ENCODE measurements at regions not wholly inside any gene's neighbourhood (a gene's known extent, or its start where the extent isn't known, plus 50 kb on each side); places are given as distances from the start of the nearest gene placed in this dataset.

- no peak for DNase-seq
These were observed 136.5 kb upstream of the GJB5 start for GRCh38 chr1:34618381-34618780.

DNA sequence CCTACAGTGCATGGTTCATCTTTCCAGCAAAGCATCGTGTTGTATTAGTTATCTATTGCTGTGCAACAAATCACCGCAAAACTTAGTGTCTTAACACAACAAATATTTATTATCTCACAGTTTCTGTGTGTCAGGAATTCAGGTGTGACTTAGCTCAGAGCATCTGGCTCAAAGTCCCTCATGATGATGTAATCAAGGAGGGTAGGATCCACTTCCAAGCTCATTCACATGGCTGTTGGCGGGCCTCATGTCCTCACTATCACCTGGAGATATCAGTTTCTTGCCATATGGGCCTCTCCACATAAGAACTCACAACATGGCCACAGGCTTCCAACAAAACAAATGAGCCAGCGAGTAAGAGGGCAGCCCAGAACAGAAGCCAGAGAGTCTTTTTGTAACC is 135.6 kb upstream of the GJB5 start:
- no peak for DNase-seq

DNA sequence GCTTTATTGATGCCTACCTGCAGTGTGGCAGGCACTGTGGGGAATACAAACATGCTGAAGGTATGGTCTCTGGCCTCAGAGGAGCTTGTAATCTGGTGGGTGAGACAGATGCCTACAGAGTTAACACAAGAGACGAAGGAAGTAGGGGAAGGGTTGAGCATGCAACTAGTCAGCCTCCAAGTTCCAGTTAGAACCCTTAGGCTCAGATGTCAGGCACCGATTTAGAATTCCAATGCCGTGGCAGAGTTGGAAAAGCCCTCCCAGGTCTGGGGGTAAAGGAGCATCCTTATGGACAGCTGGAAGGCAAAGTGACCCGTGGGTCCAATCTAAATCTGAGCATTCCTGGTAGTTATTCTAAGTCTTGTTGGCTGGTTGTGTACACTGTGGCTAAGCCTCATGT is 132.9 kb upstream of the GJB5 start:
- no peak for DNase-seq

- no peak for DNase-seq
These were observed 129.3 kb upstream of the GJB5 start for GRCh38 chr1:34625521-34626015.

DNA sequence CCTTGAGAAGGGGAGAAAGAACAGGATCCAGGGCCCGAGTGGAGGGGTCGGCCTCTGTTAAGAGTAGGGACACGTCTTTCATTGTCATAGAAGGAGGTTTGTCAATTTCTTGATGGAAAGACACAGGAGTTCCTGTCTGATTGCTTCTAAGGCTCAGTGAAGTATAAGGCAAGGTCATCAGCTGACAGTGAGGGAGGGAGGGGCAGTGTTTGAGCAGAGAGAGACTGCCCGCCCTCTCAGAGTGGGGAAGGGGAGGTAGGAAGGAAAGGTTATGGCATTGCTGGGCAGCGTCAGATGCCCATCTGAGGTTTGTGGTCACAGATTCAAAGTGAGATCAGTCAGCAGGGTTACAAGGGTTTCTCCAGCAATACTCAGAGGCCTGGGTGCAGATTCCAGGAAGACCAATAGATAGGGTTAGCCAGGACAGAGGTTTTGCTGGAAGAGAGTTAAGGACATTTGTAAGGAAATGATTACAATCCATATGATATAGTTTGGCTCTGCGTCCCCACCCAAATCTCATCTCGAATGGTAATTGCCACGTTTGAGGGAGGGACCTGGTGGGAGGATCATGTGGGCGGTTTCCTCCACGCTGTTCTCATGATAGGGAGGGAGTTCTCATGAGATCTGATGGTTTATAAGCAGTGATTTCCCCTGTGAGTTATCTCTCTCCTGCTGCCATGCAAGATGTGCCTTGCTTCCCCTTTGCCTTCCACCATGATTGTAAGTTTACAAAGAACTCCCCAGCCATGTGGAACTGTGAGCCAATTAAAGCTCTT is 127.2 kb upstream of the GJB5 start:
- DNase-seq: no peak

- DNase-seq: no peak
These were observed 123.7 kb upstream of the GJB5 start for GRCh38 chr1:34631126-34631525.

DNA sequence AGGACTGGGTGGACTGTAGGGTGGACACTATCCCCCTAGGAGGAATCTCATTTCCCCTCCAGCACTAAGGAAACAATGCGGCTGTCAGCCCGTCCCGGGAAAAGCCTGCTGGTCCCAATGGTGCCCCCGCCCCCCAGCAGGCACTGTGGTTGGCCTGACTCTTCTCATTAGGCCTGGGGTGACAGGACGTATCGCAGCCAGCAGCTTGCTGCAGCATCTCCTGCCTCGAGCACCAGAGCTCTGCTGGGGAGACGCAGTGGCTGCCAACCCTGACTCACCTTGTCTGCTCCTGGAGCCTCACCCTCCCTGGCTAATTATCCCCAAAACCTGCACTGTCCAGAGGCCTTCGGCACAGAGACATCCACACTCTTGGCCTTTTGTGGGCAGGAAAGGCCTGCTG is 115.1 kb upstream of the GJB5 start:
- no peak for DNase-seq

DNA sequence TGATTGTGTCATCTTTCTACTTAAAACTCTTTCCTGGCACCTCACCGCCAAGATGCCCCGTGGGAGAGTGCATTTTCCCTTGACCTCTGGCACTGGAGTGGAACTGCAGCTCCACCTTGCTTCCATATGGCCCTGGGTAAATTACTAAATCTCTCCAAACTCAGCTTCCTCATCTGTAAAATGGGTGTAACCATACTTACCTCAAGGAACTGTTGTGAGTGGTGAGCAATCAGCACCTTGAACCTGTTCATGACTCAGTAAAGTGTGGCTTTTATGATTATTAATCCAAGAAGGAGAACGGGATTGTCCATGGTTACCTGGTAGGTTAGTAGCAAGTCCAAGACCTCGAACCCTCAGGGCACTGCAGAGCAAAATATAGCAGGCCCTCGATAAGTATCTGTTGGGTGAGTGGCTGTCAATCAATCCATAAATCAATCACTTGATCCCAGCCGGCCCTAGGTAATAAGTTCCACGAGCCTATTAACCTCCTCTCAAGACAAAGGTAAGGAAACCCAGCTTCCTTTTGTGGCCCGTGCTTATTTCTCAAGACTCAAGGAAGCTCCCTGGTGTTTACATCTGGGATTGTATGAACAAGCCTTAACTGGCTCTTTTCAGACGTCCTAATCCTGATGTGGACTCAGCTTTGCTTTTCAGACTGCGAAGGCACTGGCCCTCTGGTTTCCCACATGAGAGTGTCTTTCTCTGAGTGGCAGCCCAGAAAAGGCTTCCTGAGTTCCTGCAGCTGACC is 114.0 kb upstream of the GJB5 start:
- DNase-seq: no peak

DNA sequence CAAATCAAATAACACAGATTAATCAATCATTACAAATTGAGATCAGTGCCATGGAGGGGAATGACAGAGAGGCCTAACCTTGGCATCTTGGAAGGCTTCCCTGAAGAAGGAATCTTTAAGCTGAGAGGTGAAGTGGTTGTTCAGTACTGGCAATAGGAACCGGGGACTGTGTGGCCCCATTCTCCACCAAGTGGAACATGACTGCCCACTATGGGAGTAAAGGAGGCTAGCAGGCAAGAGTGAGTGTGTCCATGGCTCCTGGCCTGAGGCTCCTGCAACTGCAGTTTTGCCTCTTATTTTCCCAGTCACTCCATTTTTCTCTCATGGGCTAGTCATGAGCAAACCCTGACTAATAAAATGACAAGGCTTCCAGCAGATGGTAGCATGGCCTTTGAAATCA is 112.2 kb upstream of the GJB5 start:
- no peak for DNase-seq

- no peak for DNase-seq
These were observed 109.6 kb upstream of the GJB5 start for GRCh38 chr1:34645109-34645688.

DNA sequence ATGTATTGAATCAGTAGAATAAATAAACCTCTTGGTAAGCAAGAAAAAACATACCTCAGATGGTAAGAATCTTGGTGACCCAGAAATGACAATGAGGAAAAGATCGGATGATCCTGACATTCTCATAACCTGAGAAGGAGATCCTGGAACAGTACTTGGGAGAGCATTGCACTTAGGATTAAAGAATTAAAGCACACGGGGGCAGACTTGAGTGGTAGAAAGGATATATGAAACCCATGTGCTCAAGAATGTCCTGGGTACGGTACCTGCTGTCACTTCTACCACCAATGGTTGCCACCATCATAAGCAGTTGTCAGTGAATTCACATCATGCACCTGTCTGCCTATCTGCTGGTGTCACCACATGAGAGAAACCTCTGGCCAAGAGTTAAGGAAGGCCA is 108.9 kb upstream of the GJB5 start:
- DNase-seq: no peak

GRCh38 chr1:34648501-34648900 is 106.3 kb upstream of the GJB5 start:
- DNase-seq: no peak

- DNase-seq: no peak
These were observed 104.8 kb upstream of the GJB5 start for GRCh38 chr1:34650090-34650489.

DNA sequence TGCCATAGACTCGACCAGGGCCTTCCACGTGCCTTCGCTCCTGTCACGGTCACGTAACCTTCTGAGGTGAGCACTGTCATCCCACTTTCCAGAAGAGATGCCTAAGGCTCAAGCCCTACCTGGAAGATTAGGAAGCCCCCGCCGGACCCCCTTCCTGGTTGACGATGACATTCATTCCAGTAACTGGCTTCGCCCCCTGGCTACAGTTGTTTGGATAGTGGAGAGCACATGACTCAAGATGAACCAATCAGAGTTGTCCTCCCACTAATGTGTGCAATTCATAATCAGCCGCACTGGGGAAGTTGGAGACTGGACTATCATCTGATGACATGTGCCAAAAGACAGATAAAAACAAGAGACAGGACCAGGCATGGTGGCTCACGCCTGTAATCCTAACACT is 104.0 kb upstream of the GJB5 start:
- no peak for DNase-seq

DNA sequence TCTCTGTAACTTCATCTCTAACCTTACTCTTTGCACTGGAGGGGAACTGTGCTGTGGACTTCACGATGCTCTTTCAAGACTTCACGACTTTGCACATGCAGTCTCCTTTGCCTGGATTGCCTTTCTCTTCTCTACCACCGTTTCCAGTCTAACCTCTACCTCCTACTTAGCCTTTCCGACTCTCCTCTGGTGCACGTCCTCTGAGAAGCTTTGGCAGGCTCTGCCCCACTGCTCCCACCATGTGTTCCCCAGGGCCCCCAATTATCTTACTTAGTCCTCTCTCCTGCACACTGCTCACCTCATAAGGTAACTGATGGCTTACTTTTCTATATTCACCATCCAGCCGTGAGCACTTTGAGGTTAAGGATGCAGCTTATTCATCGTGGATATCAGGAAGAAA is 101.7 kb upstream of the GJB5 start:
- DNase-seq: no peak

DNA sequence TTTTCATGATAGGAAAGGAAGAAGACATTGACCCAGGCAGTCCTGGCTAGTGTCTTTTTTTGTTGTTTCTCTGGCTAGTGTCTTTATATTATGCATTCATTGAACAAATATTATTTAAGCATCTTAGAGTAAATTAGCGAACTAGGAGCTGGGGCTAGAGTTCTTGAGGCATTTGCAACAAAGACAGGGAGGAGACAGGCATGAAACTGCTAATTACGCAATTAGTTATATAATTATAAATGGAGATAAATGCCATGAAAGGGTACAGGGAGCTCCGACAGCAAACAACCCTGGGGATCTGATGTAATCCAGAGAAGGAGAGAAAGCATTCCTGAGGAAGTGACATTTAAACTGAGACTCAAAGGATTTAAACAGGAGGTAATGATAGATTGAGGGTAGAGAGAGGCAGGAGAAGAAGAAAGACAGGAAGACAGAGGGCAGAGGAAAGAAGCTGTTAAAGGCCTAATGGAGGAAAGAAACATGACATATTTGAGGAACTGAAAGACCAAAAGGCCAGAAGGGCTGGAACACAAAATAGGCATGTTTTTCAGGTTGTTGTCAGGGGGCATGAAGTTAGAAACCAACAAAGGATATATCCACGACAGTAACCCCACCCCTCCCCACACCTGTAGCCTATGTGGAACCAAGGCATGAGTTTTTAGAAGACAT is 99.5 kb upstream of the GJB5 start:
- DNase-seq: no peak

- no peak for DNase-seq
These were observed 99.0 kb upstream of the GJB5 start for GRCh38 chr1:34655875-34656240.

DNA sequence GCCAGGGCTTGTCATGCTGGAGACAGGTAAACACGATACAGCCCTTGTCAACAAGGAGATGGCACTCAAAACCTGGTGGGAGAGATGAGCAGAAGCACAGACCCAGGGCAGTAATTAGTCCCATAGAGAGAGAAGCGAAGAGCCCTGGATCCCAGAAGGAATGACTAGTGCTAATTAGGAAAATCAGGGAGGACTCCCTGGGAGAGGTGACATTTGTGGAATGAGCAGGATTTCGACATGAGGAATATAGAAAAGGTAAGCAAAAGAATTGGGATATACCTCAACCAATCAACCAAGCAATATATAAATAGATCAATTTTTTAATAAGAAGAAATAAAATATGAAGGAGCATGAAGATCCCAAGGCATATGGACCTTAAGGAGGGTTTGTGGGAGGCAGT is 98.5 kb upstream of the GJB5 start:
- no peak for DNase-seq

DNA sequence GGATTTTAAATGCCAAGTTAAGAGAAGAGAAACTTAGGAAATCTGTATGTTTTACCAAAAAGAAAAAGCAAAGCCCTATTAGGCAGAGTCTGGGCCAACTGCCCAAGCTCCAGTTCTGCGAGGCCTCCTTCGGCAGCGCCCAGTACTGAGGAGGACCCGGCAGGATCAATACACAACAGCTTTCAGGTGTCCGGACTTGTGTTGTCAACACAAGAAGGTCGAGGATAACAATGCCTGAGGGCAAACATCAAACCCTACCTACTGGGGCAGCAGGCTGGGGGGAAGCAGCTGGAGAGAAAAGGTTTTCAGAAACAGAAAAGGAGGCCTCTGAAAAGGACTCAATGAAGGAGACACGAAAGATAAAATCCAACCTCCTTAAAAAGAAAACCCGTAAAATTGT is 98.1 kb upstream of the GJB5 start:
- no peak for DNase-seq

- no peak for DNase-seq
These were observed 97.6 kb upstream of the GJB5 start for GRCh38 chr1:34657266-34657665.

DNA sequence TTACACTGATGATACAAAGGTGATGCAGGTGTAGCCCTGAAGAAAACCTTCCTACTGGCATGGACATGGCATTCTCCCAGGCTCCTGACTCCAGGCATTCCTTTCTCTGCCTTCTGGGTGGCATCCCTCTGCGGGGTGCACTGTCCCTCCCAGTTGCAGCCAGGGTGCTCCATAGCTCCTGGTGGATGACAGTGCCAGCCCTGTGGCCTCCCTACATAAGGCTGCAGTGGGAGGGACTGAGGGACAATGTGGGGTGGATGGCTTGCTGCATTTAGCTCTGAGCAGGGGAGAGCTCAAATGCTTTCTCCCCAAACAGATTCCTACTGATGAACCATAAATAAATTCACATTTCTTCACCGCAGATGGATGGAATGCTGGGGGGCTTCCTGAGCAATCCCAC is 97.0 kb upstream of the GJB5 start:
- DNase-seq: no peak

- no peak for DNase-seq
These were observed 91.8 kb upstream of the GJB5 start for GRCh38 chr1:34663031-34663430.

- DNase-seq: no peak
These were observed 86.8 kb upstream of the GJB5 start for GRCh38 chr1:34668063-34668462.

DNA sequence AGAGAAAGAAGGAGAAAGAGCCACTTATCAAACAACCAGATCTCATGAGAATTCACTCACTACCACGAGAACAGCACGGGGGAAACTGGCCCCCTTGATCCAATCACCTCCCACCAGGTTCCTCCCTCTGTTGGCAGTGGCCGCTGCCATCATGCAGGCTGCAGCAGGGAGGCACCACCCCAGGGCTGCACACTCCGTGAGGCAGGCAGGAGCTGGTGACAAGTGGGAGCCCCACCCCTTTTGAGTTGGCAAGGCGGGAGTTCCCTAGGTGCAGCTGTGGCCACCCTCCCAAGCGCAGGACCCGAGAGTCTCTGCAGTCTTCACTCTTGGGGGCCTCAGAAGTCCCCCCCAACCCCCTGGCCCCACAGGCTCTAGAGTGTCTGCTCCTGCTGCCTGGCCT is 83.9 kb upstream of the GJB5 start:
- DNase-seq: no peak
